HG03354 (cell line): ENCODE measurements at regions not wholly inside any gene's neighbourhood (a gene's known extent, or its start where the extent isn't known, plus 50 kb on each side); places are given as distances from the start of the nearest gene placed in this dataset.

Source experiments
- ATAC-seq: cut with Tn5 transposase; IDR thresholded peaks from one replicate; pipeline ENCODE4 v1.9.1; 2021; ENCODE audit warnings: mild to moderate bottlenecking; ENCODE audit not compliant: unreplicated experiment, poor library complexity, severe bottlenecking

DNA sequence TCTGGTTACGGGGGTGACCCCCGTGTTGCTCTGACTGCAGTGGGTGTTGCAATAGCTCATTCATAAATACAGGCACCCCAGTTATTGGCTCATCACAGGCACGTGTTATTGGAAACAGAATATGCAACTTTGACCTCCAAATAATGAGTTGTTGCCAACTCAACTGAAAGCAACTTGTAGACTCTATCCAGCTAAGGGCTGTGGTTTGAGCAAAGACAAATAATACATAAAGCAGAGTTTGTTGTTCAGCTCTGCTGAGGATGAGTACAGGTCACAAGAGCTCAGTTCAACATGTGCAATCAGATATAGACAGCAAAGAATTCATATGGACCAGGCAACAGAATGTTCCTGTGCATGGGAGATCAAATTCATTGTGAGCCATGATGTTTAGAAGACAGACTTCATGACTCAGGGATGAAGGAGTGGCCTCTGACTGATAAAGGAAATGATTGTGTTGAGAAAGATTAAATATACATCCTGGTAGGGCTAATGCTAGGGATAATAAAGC, 87.6 kb upstream of the LRIG1 start:
- no peak for ATAC-seq

DNA sequence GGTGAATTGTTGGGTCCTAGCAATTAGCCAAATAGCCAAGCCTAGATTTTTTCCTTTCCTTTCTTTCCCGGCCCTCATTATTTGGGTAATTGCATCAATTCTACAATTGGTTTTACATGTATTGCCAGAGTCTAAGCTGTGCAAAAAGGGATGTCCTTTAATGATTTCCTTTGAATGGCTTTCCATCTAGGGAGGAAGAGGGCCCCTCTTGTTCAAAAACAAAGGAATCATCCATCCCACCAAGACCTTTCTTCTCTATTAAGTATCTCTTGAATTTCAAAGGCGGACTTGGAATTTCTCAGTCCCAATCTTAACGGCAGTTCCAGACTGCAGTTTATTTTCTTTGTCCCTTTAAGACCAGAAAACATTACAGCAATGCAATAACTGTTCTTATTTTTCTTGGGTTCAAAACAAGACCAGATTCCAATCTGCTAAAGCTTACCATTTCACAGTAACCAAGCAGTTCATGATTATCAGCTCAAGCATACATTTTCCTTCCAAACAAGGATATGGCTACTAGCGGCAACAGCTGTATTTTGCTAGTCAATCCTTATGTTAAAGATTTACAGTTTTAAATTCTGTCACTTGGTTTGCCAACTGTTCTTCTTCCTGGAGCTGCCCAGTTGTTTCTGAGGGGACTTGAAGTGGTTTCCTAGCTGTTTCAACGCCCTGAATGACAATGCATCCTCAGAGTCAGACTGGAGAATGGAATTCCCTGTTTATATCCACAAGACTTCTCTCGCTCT, 91.4 kb upstream of the LRIG1 start:
- ATAC-seq, result no peak

DNA sequence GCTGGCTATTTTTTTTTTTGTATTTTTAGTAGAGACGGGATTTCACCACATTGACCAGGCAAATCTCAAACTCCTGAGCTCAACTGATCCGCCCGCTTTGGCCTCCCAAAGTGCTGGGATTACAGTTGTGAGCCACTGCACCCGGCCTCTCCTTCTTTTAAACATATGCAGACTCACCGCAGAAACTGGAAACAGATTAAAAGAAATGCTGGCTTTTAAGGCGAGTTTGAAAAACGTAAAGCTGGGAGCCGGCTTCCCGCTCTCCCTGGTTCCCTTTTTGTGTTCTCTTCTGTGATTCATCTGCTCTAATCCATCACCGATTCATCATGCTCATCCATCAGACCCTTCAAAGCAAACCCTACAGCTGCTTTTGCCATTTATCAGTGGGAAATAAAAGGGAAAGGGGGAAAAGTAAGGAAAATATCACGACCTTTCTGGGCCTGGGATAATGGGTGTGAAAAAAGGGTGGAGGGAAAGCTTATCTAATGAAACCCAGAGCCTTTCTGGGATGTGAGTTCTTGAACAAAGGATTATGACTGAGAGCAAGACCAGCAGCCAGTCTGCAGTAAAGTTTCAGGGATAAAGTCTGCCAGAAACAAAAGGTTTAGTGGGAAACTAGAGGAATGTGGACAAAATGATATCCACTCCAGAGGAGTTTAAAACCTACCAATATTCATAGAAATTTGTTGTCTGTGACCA, 92.3 kb upstream of the LRIG1 start:
- no peak for ATAC-seq

DNA sequence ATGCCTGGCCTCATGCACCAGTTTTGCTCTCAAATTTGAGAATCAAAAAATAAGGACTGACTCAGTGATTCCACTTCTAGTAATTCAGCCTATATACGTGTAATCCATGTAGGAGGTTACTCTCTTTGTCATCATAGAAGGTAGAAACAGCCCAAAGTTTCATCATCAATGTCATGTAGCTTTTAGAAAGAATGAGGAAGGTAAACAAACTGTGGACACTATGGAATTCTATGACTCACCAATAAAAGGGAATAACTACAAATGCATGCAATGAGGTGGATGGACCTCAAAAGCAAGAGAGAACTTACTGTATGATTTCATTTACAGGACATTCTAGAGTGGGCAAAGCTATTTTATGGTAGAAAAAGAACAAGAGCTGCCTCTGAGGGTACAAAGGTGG, 93.2 kb upstream of the LRIG1 start:
- ATAC-seq, result no peak

DNA sequence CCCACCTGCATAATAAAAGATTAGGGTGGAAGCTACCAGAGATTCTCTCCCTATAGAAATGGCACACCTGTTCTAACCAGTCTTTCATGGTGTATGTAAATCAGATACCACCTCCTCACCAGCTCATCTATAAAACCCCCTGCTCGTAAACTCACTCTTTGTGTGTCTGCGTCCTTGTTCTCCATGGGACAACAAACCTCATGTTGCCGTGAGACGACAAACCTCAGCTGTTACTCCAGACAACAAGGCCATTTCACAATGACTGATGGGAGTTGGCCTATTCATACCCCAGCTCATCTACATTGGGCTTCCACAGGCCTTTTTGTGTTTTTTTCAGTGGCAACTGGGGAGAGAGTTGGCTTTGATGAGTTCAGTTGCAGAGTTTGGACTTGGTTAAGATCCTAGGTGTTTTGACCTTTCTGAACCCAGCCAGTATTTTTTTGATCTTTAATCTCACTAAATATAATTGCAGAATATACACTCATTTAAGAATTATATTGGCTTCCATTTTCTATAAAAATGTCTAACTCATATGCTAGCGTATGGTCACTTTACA, 96.6 kb upstream of the LRIG1 start:
- no peak for ATAC-seq

DNA sequence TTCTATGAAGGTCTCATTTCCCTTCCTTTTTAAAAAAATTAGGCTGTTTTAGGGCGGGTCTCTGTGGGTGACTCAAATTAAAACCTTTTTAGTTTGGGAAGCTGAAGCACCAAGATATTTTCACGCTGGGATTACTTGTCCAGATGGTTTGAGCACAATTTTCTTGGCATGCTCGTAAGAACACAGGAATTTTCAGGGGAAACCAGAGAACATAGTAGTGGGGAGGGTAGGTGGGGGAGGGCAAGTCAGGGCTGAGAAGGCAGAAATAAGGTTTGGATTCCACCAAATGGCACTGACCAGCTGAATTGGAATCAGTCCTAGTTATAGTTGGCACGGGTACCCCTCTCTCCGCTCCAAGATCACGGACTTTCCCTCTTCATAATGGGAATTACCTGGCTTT, 97.3 kb upstream of the LRIG1 start:
- no peak for ATAC-seq

DNA sequence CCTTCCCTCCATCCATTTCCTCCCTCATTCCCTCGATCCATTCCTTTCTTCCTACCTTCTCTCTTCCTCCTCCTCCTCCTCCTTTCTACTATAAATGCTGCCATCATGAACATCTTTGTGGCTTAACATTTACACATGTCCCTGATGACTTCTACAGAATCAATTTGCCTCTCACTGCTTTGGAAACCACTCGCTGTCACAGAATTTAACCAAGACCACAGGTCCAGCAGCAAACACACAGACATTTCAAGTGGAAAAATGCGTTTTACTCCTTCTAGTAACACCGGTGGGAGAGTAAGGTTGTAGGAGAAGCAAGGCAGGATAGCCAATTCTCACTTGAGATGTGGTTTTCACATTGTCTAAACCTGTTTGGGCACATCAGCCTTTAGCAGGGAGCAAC, 101.4 kb upstream of the LRIG1 start:
- no peak for ATAC-seq

DNA sequence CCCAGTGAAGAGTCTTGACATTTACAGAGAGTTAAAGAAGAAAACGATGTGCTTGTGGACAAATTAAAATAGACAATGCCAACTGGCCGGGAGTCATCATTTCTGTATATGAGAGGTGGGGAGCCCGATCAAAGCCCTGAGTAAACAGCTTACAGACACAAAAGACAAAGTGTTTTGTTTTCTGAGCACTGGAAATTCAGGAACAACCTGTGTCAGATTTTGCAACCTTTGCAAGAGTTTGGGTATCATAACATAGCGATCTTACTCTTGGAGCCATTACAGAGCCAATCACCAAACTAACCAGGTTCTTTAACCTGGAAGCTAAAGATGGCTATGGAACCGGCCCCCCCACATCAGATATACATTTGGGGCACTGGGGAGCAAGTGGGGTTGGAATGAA, 101.9 kb upstream of the LRIG1 start:
- no peak for ATAC-seq

DNA sequence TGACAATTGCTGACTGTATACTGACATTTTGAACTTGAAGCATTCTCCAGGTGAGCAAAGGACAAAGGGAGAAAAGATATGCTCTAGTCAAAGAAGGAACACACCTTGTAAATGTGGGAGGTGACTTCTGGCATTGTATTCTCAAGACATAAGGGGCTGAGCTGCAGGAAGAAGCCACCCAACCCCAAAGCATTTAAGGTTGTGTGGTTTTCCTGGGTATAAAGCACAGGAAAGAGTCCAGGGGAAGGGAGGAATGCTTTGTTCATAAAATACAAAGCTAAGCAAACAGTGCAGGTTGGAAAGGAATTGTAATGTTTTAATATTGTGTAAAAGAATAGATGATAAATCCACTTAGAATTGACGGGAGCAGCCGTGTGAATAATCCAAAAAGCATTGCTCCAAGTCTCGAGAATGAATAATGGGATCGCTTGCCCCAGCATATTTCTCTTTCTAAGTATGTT, 102.4 kb upstream of the LRIG1 start:
- ATAC-seq, result no peak

DNA sequence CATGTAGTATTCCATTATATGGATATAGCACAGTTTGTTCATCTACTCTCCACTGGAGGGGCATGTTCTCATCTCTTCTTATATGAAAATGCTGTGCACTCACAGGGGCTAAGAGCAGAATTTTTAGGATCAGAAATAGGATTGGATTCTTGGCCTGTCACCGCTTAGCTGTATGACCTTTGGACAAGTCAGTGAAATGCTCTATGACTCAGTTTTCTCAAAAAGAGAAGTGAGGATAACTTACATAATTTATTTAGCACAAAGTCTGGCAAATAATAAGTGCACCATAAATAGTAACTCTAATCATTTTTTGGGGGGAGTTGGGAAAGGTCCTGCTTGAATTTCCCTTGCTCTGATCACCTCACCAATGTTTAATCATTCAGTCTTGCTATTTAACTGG, 103.7 kb upstream of the LRIG1 start:
- ATAC-seq, result no peak

DNA sequence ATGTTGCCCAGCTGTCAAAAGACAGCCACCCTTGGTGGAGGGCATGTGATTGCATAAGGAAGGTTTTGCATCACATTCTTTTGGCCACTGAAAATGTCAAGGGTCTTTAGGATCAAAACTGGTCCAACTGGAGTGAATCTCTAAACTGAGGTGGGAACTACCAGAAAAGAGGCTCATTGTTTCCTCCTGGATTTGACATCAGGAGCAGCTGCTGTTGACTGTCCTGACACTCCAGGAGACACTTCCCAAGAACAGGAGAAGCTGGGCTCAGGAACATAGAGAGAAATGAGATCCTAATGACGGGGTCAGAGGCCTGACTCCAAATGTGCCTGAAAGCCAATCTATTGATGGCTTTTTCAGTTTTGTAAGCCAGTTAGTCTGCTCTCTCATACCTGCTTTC, 105.3 kb upstream of the LRIG1 start:
- ATAC-seq, result no peak

DNA sequence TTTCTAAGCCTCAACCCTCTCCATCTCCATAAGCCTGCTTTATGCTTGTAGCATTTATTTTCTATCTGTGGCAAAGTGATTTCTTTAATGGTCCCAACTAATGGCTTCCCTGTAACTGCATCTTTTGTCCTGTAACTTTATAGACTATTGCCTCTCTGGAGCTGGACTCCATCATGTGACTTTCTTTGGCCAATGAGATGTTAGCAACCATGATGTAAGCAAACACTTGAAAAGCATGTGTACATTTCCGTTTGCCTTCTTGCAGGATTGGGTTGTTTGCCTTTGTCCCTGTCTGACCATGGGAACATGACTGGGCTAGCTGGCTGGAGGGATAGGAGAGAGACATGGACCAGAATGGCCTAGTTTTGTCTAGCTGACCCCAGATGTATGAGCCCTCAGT, 106.0 kb upstream of the LRIG1 start:
- no peak for ATAC-seq

DNA sequence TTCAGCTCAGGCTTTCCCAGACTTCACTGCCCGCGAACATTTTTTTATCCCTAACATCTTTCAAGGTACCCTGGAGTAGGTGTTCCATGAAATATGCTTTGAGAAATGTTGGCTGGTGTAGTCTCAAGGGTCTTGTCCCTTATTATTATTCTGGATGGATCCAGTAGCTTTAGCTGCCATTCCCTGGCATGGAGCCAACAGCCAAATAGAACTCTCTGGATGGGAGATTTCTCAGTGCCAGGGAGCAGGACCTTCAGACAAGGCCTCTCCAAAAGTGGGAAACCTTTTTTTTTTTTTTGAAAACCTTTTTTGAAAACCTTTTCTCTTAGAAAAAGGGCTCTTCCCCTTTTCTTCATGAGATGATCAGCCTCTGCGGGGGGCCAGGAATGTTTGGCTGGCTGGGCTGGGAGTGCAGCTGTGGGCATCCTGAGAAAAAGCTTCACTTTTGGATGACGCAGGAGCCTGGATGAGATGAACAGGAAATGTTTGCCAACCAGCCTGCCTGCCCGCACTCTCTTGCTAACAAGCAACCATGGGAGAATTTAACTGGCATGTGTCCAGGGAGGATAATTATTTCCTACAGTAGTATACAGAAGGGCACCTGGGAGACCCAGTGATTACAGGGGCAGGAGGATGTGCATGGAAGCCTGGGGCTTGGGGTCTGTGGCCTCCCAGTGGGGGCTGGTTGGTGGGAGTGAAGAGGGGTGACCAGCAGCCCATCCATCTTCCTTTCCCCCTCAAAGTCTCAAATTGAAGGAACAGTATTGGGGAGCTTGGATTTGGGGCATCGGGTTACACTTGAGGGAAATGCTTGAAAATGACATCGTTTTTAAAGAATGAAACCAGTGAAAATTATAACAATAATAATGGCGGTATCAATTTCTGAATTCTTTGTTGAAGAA, 109.1 kb upstream of the LRIG1 start:
- ATAC-seq, result no peak

DNA sequence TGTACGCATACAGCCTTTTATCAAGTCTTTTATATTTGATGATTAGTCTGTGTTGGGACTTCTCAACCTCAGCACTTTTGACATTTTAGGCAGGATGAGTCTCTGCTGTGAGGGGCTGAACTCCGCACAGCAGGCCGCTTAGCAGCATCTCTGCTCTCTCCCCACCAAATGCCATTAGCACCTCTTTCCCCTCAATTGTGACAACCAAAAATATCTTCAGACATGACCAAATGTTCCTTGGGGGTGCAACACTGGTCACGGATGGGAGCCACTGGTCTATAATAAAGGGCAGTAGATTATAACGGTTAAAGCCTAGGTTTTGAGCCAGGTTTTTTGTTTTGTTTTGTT, 109.7 kb upstream of the LRIG1 start:
- ATAC-seq, result no peak

DNA sequence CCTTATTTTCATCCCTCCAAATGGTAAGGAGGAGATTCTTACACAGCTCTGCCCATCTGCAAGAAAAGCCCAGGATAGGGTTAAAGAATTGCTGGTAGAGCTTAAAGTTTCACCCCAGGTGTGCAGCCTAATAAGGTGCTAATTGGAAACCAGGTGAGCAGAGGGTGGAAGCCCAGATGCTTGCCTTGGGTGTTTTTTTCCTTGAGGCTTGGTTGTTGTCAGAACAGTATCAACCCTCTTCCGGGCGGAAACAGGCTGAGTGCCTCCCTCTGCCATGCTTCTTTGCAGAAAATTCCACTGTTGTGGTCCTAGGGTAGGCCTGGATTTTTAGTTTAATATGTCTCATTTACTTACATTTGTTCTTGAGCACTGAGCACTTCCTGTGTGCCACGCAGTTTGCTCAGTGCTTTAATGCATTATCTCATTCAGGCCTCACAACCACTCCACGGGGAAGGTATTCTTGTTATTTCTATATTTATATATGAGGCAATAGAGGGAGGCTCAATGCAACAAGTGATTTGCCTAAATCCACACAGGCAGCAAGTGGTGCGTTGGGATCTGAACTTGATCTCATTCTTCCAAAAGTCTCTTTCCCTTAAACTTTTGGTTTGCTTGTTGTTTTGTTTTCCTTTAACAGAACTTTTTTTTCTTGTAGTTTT, 115.0 kb upstream of the LRIG1 start:
- ATAC-seq, result no peak

DNA sequence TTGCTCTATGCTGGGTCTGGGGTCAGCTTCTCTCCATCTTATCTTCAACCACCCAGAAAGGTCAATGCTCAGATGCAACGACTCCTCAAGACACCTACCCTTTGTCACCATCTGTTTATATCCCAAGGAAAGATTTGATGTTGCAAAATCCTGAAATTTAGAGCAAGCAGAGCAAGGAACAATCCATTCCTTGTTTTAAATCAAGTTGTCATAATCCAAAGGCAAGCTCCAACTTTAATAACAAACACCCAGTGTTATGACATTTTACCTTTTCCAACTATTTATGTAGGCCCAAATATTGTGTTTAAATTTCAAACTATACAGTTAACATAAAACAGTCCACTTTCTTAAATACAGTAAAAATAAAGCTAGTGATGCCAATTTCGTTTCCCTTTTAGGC, 116.5 kb upstream of the LRIG1 start:
- no peak for ATAC-seq

DNA sequence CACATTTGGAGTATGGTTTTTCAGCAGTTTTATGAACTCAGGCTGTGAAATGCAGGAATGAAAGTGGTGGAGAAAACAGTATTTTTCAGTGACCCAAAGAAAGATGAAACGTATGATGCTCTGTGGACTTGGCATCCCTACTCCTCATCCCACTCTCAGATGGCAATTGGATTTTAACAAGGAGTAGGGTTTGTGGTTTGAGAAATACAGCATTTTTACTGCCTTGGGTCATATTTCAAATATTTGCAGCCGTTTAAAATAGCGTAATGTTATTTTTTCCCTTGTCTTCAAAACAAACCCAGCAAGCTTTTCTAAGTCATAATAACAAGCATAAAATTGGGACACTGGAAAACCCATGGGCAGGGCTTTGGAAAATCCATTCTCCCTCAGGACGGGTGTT, 117.2 kb upstream of the LRIG1 start:
- no peak for ATAC-seq

DNA sequence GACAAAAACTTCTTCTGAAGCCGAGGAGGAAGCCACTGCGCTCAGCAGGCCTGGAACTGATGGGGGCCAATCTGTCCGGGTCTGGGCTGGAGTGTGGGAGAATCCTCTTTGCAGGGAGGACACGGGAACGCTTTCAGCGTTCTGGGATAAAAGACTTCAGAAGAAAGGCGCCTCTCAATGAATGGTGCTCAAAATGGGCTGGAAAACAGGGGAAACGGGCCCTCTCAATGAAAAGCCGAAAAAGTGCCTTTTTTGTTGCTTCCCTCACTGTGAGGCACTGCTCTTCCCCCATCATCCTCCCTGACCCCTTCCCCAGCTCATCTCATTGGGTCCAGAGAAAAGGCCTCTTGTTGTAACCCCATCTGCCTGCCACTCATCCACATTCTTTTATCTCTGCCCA, 119.5 kb upstream of the LRIG1 start:
- no peak for ATAC-seq

DNA sequence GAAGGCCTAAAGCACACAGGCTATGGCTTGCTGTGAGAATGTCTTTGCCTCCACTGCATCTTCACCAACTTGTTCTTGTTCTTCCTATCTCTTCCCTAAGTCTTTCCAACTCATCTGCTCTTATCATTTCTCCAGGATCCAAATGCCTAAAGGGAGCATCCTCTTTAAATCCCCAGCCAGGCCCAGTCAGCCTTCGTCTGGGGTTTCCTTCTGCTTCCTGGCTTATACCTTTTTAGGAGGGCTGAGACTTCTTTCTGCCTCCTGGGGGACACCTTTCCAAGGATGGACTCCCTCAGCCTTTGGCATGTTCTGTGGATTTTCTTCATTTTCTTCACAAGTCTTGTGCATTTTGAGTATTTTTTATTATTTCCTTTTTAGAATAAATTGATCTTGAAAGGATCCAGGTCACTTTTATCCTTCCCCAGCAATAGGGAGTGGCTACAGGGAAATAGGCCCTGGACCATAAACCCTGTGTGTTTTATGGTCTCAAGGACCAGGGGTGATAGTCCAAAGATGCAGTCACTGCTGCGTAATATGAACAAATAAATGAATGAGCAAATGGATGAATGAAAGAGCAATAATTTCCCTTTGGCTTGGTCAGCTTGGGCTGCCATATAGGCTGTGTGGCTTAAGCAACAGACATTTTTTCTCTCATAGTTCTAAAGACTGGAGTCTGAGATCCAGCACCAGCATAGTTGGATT, 122.1 kb upstream of the LRIG1 start:
- no peak for ATAC-seq
